K562 (cell line): ENCODE measurements at regions not wholly inside any gene's neighbourhood (a gene's known extent, or its start where the extent isn't known, plus 50 kb on each side); places are given as distances from the start of the nearest gene placed in this dataset.
A peak's percentile ranks its signal among the peaks of the same experiment; 100 is the strongest.

Experiments used
- DIDO1 ChIP-seq: fragments of 450-650 bp; IDR thresholded peaks from 2 replicates; pipeline ENCODE4 v1.6.1; 2016; ENCODE audit warnings: low read depth, missing biosample characterization, missing genetic modification characterization
- GABPB1 ChIP-seq: sonication (generic); formaldehyde crosslinking; IDR thresholded peaks from 2 replicates; pipeline ENCODE4 v1.8.0; 2022; ENCODE audit warnings: mild to moderate bottlenecking, missing genetic modification reagents
- HDAC8 ChIP-seq: fragments of 450-650 bp; IDR thresholded peaks from 2 replicates; pipeline ENCODE4 v1.6.1; 2016; ENCODE audit warnings: mild to moderate bottlenecking, missing genetic modification characterization, moderate library complexity, missing compliant biosample characterization
- MCM2 ChIP-seq: fragments of 450-650 bp; IDR thresholded peaks from 2 replicates; pipeline ENCODE4 v1.6.1; 2017; ENCODE audit warnings: low read depth, mild to moderate bottlenecking
- NFE2 ChIP-seq: IDR thresholded peaks from 2 replicates; pipeline ENCODE4 v1.6.1; 2014; ENCODE audit warnings: antibody characterized with exemption, low read depth
- PHF8 ChIP-seq: fragments of 200-600 bp; sonication (generic); IDR thresholded peaks from 2 replicates; pipeline ENCODE4 v1.6.1; 2012; ENCODE audit warnings: mixed run types, mild to moderate bottlenecking, inconsistent platforms, low read length, moderate library complexity, borderline replicate concordance
- POLR2B ChIP-seq: fragments of 450-650 bp; IDR thresholded peaks from 2 replicates; pipeline ENCODE4 v1.6.1; 2018; ENCODE audit warnings: low read depth; ENCODE audit not compliant: partially characterized antibody
- SMARCC2 ChIP-seq: fragments of 450-650 bp; IDR thresholded peaks from 2 replicates; pipeline ENCODE4 v1.6.1; 2017; ENCODE audit warnings: antibody characterized with exemption, moderate library complexity, mild to moderate bottlenecking, low read depth
- STAT6 ChIP-seq: sonication (generic); formaldehyde crosslinking; IDR thresholded peaks from 2 replicates; pipeline ENCODE4 v1.8.1; 2023; ENCODE audit warnings: mild to moderate bottlenecking, missing genetic modification reagents
- U2AF2 ChIP-seq: fragments of 200-400 bp; formaldehyde crosslinking; optimal IDR thresholded peaks from 2 replicates; pipeline ENCODE3; 2017; ENCODE audit warnings: low read depth, mild to moderate bottlenecking, low read length
- USF2 ChIP-seq: sonication (generic); formaldehyde crosslinking; IDR thresholded peaks from 2 replicates; pipeline ENCODE4 v1.5.0; 2020; ENCODE audit warnings: missing genetic modification reagents
- ZBTB9 ChIP-seq: fragments of 450-650 bp; formaldehyde crosslinking; IDR thresholded peaks from 2 replicates; pipeline ENCODE4 v1.4.0; 2020; ENCODE audit warnings: mild to moderate bottlenecking, moderate library complexity
- ZNF324 ChIP-seq: fragments of 250-450 bp; sonication (Bioruptor Pico); IDR thresholded peaks from 2 replicates; pipeline ENCODE4 v1.4.0; 2020; ENCODE audit warnings: mild to moderate bottlenecking
- ZNF354B ChIP-seq: fragments of 250-450 bp; sonication (Bioruptor Pico); IDR thresholded peaks from 2 replicates; pipeline ENCODE4 v1.4.0; 2020
- ZNF436 ChIP-seq: fragments of 250-450, 450-650 bp; sonication (Bioruptor Pico); formaldehyde crosslinking; IDR thresholded peaks from 2 replicates; pipeline ENCODE4 v1.7.0; 2020; ENCODE audit warnings: mild to moderate bottlenecking
- ZNF699 ChIP-seq: fragments of 250-450 bp; sonication (Bioruptor Pico); IDR thresholded peaks from 2 replicates; pipeline ENCODE4 v1.8.0; 2021; ENCODE audit warnings: mild to moderate bottlenecking, moderate library complexity; ENCODE audit not compliant: insufficient replicate concordance
- ZSCAN29 ChIP-seq: fragments of 450-650 bp; IDR thresholded peaks from 2 replicates; pipeline ENCODE4 v1.6.1; 2017
- TF ChIP-seq, protein P1 (sequence below): fragments of 250-450 bp; sonication (Bioruptor Pico); IDR thresholded peaks from 2 replicates; pipeline ENCODE4 v1.4.0; 2020
- TF ChIP-seq, protein P2 (sequence below): fragments of 450-650 bp; IDR thresholded peaks from 2 replicates; pipeline ENCODE4 v1.6.1; 2016; ENCODE audit warnings: borderline replicate concordance

DNA sequence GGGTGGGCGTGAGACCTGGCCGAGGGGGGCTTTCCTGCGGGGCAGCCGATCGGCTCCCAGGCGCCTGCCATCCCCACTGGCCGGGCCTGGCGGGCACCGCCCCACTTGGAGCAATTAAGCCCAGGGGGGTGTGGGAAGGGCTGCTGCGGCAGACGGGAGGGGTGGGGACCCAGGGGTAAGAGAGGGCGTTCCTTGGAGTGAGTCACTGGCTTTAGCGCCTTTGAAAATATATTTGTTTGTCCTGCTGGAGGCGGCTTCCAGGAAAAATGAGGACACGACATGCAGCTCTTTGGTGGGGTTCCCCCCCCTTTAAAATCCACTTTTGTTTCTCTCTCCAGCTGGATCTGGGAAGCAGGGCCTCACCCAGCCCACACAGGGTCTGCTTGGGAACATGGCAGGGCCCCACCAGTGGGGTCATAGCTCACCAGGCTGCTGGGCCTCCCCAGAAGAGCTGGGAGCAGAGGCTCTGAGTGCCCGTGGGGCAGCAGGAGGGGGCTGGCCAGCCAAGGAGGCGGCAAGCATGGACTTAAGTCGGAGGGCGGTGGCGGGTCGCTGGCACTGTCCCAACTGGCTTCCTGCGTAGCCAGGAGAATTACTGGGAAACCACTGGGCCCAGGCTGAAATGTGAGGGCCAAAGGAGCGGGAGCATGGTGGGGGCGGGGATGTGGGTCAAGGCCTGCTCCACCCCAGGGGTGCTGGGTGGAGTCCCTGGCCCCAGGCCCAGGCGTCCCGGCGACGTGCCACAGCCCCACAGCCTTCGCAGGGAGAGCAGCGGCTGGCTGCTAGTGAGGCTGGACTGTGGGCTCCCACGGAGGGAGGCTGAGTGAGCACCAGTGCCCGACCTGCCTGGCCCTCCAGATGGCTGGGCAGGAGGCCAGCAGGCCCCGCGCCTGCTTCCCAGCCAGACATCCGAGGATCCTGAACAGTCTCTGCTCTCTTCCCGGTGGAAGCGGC, 128.0 kb downstream of the RFLNA start (continued):
- no peak for TF ChIP-seq STAT6
- peak; percentile 44; the same call in 1 of the 2 replicates for TF ChIP-seq GABPB1 (CRISPR knock-in tag)
- peak; percentile 43; the same call in 1 of the 2 replicates for TF ChIP-seq SMARCC2
- TF ChIP-seq, protein P1, sequence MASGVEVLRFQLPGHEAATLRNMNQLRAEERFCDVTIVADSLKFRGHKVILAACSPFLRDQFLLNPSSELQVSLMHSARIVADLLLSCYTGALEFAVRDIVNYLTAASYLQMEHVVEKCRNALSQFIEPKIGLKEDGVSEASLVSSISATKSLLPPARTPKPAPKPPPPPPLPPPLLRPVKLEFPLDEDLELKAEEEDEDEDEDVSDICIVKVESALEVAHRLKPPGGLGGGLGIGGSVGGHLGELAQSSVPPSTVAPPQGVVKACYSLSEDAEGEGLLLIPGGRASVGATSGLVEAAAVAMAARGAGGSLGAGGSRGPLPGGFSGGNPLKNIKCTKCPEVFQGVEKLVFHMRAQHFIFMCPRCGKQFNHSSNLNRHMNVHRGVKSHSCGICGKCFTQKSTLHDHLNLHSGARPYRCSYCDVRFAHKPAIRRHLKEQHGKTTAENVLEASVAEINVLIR (CRISPR knock-in tag): no peak
- TF ChIP-seq ZNF436 (CRISPR knock-in tag): no peak
- TF ChIP-seq U2AF2: no peak
- no peak for TF ChIP-seq ZBTB9 (CRISPR knock-in tag)
- TF ChIP-seq ZNF324: no peak
- no peak for TF ChIP-seq MCM2
- TF ChIP-seq ZSCAN29: 0 out of 2 replicates have a peak, but pooled peaks have one; percentile 39
- no peak for TF ChIP-seq ZNF699 (CRISPR knock-in tag)
- TF ChIP-seq, protein P2, sequence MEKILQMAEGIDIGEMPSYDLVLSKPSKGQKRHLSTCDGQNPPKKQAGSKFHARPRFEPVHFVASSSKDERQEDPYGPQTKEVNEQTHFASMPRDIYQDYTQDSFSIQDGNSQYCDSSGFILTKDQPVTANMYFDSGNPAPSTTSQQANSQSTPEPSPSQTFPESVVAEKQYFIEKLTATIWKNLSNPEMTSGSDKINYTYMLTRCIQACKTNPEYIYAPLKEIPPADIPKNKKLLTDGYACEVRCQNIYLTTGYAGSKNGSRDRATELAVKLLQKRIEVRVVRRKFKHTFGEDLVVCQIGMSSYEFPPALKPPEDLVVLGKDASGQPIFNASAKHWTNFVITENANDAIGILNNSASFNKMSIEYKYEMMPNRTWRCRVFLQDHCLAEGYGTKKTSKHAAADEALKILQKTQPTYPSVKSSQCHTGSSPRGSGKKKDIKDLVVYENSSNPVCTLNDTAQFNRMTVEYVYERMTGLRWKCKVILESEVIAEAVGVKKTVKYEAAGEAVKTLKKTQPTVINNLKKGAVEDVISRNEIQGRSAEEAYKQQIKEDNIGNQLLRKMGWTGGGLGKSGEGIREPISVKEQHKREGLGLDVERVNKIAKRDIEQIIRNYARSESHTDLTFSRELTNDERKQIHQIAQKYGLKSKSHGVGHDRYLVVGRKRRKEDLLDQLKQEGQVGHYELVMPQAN: 0 out of 2 replicates have a peak, but pooled peaks have one; percentile 22
- no peak for TF ChIP-seq ZNF354B (CRISPR knock-in tag)
- no peak for TF ChIP-seq USF2
- no peak for TF ChIP-seq POLR2B
- TF ChIP-seq NFE2: no peak
- TF ChIP-seq HDAC8 (tag): no peak
- TF ChIP-seq DIDO1 (tag): no peak
- TF ChIP-seq PHF8: peak; percentile 57; the same call in 1 of the 2 replicates
